ENCODE measurements at regions not wholly inside any gene's neighbourhood (a gene's known extent, or its start where the extent isn't known, plus 50 kb on each side); places are given as distances from the start of the nearest gene placed in this dataset.

- ATAC-seq (replicated peaks), result no peak
Observed at GRCh38 chr18:29154196-29154757, 977.3 kb upstream of the CDH2 start.

DNA sequence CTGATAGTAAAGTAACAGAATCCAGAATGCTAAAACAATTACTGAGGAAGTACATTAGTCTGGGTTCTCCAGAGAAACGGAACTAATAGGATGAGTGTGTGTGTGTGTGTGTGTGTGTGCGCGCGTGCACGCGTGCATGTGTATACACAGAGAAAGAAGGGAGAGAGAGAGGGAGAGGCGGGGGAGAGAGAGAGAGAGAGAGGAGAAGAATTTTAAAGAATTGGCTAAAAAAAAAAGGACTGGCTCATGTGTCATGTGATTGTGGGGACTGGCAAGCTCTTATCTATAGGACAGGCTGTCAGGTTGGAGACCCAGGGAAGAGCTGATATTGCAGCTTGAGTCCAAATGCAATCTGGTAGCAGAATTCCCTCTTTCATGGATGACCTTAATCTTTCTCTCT lies 976.2 kb upstream of the CDH2 start:
- no peak for DNase-seq
- no peaks in the 10 kb centered on the region for H3K27me3 Mint-ChIP-seq
- H3K4me1 Mint-ChIP-seq, result no peaks in the 10 kb centered on the region
- H3K36me3 Mint-ChIP-seq, result no peaks in the 10 kb centered on the region
- no peak for ATAC-seq (replicated peaks)
- H3K4me3 Mint-ChIP-seq, result no peak overlapping the region
- H3K9me3 Mint-ChIP-seq, result peaks cover 0 to 3% of the 10 kb centered on the region in 2 donors
- H3K27ac Mint-ChIP-seq, result no peak overlapping the region

More at GRCh38 chr18:29154196-29154757, 977.3 kb upstream of the CDH2 start:
- Mint-ChIP-seq H3K27me3 (no peaks in the 10 kb centered on the region), H3K36me3 (no peaks in the 10 kb centered on the region), H3K27ac (no peak overlapping the region), H3K4me1 (no peaks in the 10 kb centered on the region), H3K9me3 (peaks cover 0 to 3% of the 10 kb centered on the region in 2 donors), H3K4me3 (no peak overlapping the region)
- no peak for DNase-seq

DNA sequence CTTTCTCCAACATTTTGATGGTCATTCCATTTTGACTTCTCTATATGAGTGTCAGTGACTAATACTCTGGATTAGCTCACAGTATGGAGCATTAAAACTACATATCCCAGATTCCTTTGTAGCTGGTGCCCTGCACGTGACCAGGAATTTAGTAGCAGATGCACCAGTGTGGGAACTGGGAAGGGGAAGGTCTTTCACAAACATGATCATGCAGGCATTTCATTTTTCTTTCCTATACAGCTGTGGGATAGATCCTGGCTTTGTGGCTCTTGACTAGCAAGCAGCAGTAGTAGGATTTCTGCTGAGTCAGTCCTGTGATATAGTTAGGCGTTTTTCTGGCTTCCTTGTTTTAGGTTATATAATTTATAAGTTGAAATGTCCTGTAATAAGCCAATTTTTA lies 971.0 kb upstream of the CDH2 start:
- H3K27ac Mint-ChIP-seq, result no peak overlapping the region
- H3K36me3 Mint-ChIP-seq, result no peaks in the 10 kb centered on the region

DNA sequence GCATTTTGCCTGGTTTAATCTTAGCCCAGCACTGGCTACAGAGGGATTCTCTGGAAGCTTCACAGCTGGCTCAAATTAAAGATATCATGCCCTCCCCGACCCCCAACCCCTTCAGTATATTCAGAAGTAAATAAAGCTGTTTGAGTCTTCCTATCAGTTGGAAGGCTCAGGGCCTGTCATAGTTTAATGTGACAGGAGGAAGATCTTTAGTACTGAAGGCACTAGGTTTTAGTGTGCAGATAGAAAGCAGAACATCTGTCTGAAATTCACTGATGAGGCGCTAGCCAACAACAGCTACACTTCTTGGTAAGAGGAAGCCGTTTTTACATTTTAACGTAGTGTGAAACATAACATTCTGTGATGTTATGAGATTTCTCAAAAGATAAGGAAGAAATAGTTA lies 969.1 kb upstream of the CDH2 start:
- Mint-ChIP-seq H3K27ac (no peak overlapping the region), H3K27me3 (no peaks in the 10 kb centered on the region), H3K4me3 (no peak overlapping the region), H3K9me3 (peaks cover 0 to 4% of the 10 kb centered on the region in 2 donors), H3K36me3 (no peaks in the 10 kb centered on the region), H3K4me1 (no peaks in the 10 kb centered on the region)
- no peak for DNase-seq
- no peak for ATAC-seq (replicated peaks)

More for the DNA sequence above, 971.0 kb upstream of the CDH2 start:
- DNase-seq, result no peak
- H3K4me3 Mint-ChIP-seq, result no peak overlapping the region
- H3K27me3 Mint-ChIP-seq, result no peaks in the 10 kb centered on the region
- peaks cover 0 to 3% of the 10 kb centered on the region in 2 donors for H3K9me3 Mint-ChIP-seq
- ATAC-seq (replicated peaks), result no peak
- H3K4me1 Mint-ChIP-seq, result no peaks in the 10 kb centered on the region

- H3K27ac Mint-ChIP-seq, result no peak overlapping the region
- no peaks in the 10 kb centered on the region for H3K27me3 Mint-ChIP-seq
- no peak for DNase-seq
- H3K9me3 Mint-ChIP-seq, result peaks cover 0 to 6% of the 10 kb centered on the region in 2 donors
- H3K4me1 Mint-ChIP-seq, result no peaks in the 10 kb centered on the region
- no peaks in the 10 kb centered on the region for H3K36me3 Mint-ChIP-seq
- no peak for ATAC-seq (replicated peaks)
- H3K4me3 Mint-ChIP-seq, result no peak overlapping the region
Observed at GRCh38 chr18:29140590-29140989, 963.7 kb upstream of the CDH2 start.

DNA sequence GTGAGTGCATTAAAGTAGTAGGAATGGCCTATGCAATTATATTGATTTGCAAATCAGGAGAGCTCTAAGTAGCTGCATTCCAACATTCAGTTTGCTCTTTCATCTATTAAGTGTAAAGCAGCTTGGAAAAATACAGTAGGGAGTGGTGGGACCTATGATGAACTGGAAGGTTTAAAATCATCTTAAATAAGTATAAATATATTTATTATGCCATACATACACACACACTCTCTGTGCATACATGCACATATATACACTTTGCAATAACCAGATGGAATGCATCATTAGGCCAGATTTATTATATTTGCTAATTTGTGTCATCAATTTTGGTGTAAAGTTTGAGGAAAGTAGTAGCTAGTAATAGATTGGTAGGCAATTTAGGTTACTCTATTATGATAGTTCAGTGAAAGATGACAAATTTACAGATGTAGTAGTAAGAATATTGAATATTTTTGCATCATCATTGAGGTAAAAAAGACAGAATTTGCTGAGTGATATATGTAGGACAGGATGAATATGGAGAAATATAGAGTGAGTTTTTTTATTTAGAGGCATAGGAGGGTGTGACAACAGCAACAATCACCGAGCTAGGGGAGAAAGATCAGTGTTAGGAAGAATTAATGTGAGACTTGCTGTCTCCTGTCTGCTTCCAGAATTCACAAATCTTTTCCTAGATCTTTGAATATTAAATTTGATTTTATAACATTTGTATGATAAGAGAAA lies 961.0 kb upstream of the CDH2 start:
- Mint-ChIP-seq H3K27ac (no peak overlapping the region), H3K27me3 (no peaks in the 10 kb centered on the region), H3K4me3 (no peak overlapping the region), H3K36me3 (no peaks in the 10 kb centered on the region), H3K9me3 (peaks cover 0 to 5% of the 10 kb centered on the region in 2 donors), H3K4me1 (no peaks in the 10 kb centered on the region)
- no peak for ATAC-seq (replicated peaks)
- DNase-seq, result no peak

- no peak overlapping the region for H3K4me3 Mint-ChIP-seq
- no peaks in the 10 kb centered on the region for H3K36me3 Mint-ChIP-seq
- H3K4me1 Mint-ChIP-seq, result no peaks in the 10 kb centered on the region
- peaks cover 4% of the 10 kb centered on the region in 2 donors for H3K9me3 Mint-ChIP-seq
- no peak overlapping the region for H3K27ac Mint-ChIP-seq
- ATAC-seq (replicated peaks) (no peak), DNase-seq (no peak)
- no peaks in the 10 kb centered on the region for H3K27me3 Mint-ChIP-seq
Observed at GRCh38 chr18:29123706-29124530, 947.0 kb upstream of the CDH2 start.

DNA sequence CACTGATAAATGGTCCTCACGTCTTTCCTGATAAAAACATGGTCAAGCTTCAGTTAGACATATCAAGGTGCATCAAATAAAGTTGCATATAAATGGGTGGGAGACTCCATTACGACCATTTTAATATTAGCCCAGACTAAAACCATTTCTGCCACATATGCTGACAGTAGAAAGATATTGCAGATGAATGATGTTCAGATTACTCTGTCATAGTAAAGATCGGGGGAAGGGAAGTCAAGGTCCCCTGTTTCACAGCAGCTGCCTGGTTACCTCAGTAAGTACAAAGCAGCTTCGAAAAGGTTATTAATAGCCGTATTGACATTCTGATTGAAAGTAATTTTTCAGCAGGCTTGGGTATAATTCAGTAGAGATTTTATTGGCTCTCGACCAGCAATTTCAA lies 927.7 kb upstream of the CDH2 start:
- H3K9me3 Mint-ChIP-seq, result peaks cover 0 to 3% of the 10 kb centered on the region in 2 donors
- H3K27me3 Mint-ChIP-seq, result no peaks in the 10 kb centered on the region
- ATAC-seq (replicated peaks) (no peak), DNase-seq (no peak)
- H3K36me3 Mint-ChIP-seq, result no peaks in the 10 kb centered on the region
- no peak overlapping the region for H3K27ac Mint-ChIP-seq
- H3K4me3 Mint-ChIP-seq, result no peak overlapping the region
- no peaks in the 10 kb centered on the region for H3K4me1 Mint-ChIP-seq

DNA sequence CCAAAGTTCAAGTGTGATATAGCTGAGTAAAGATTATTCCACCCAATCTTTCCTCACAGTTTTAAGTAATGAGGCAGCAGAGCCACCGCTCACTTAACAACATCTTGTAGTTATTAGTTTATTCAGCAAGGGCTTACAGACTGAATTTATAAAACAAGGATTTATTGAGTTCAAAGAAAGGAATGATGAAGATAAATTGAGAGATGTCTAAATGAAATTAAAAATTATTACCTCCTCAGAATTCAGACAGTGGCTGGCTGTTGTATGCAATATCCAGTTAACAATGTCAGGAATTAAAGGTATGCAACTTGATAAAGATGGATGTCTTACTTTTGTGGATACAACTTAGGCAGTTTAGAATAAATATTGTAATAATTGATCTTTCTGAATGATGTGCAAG lies 927.3 kb upstream of the CDH2 start:
- DNase-seq, result no peak
- Mint-ChIP-seq H3K27ac (no peak overlapping the region), H3K4me3 (no peak overlapping the region), H3K4me1 (no peaks in the 10 kb centered on the region), H3K36me3 (no peaks in the 10 kb centered on the region), H3K27me3 (no peaks in the 10 kb centered on the region), H3K9me3 (peaks cover 0 to 3% of the 10 kb centered on the region in 2 donors)
- no peak for ATAC-seq (replicated peaks)

- no peak for DNase-seq
- no peak overlapping the region for H3K27ac Mint-ChIP-seq
- H3K4me1 Mint-ChIP-seq, result no peaks in the 10 kb centered on the region
Observed at GRCh38 chr18:29096079-29096770, 919.3 kb upstream of the CDH2 start.

GRCh38 chr18:29087616-29088246 lies 910.8 kb upstream of the CDH2 start:
- DNase-seq, result no peak
- no peak for ATAC-seq (replicated peaks)
- no peaks in the 10 kb centered on the region for H3K4me1 Mint-ChIP-seq

More at GRCh38 chr18:29096079-29096770, 919.3 kb upstream of the CDH2 start:
- H3K36me3 Mint-ChIP-seq, result no peaks in the 10 kb centered on the region
- H3K27me3 Mint-ChIP-seq, result no peaks in the 10 kb centered on the region
- peaks cover 3 to 5% of the 10 kb centered on the region in 2 donors for H3K9me3 Mint-ChIP-seq
- H3K4me3 Mint-ChIP-seq, result no peak overlapping the region
- ATAC-seq (replicated peaks), result no peak

GRCh38 chr18:29084120-29084519 lies 907.2 kb upstream of the CDH2 start:
- Mint-ChIP-seq H3K27ac (no peak overlapping the region), H3K36me3 (no peaks in the 10 kb centered on the region), H3K27me3 (no peaks in the 10 kb centered on the region), H3K4me1 (no peaks in the 10 kb centered on the region), H3K4me3 (no peak overlapping the region), H3K9me3 (peaks cover 0 to 3% of the 10 kb centered on the region in 2 donors)
- no peak for DNase-seq
- ATAC-seq (replicated peaks), result no peak

More at GRCh38 chr18:29087616-29088246, 910.8 kb upstream of the CDH2 start:
- Mint-ChIP-seq H3K36me3 (no peaks in the 10 kb centered on the region), H3K9me3 (peaks cover 5 to 8% of the 10 kb centered on the region in 2 donors), H3K27ac (no peak overlapping the region), H3K27me3 (no peaks in the 10 kb centered on the region), H3K4me3 (no peak overlapping the region)

DNA sequence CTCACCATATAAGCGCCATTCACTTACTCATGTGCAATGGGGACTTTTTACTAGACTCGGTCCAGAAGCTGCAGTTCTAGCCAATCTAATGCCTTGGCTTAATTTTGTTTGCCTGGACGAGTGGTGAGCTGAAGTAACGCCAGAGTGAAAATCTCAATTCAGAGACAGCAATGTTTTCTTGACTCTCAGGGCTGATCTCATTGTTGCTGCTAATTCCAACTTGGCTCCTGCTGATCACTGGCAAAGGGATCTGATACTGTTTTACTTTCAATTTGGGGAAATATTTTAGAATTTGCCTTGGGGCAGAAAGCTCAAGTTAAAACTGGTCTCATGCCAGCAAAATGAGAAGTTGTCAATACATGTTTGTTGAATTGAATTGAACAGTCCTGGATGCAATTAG lies 906.6 kb upstream of the CDH2 start:
- H3K27ac Mint-ChIP-seq, result no peak overlapping the region
- H3K27me3 Mint-ChIP-seq, result no peaks in the 10 kb centered on the region
- H3K36me3 Mint-ChIP-seq, result no peaks in the 10 kb centered on the region
- no peaks in the 10 kb centered on the region for H3K4me1 Mint-ChIP-seq
- no peak for DNase-seq
- no peaks in the 10 kb centered on the region for H3K9me3 Mint-ChIP-seq
- no peak for ATAC-seq (replicated peaks)
- H3K4me3 Mint-ChIP-seq, result no peak overlapping the region

- Mint-ChIP-seq H3K4me1 (no peaks in the 10 kb centered on the region), H3K27me3 (no peaks in the 10 kb centered on the region), H3K4me3 (no peak overlapping the region), H3K9me3 (no peaks in the 10 kb centered on the region), H3K36me3 (no peaks in the 10 kb centered on the region), H3K27ac (no peak overlapping the region)
- DNase-seq (no peak), ATAC-seq (replicated peaks) (no peak)
Observed at GRCh38 chr18:29080946-29081345, 904.0 kb upstream of the CDH2 start.
